ENCODE measurements at regions not wholly inside any gene's neighbourhood (a gene's known extent, or its start where the extent isn't known, plus 50 kb on each side); places are given as distances from the start of the nearest gene placed in this dataset.

DNA sequence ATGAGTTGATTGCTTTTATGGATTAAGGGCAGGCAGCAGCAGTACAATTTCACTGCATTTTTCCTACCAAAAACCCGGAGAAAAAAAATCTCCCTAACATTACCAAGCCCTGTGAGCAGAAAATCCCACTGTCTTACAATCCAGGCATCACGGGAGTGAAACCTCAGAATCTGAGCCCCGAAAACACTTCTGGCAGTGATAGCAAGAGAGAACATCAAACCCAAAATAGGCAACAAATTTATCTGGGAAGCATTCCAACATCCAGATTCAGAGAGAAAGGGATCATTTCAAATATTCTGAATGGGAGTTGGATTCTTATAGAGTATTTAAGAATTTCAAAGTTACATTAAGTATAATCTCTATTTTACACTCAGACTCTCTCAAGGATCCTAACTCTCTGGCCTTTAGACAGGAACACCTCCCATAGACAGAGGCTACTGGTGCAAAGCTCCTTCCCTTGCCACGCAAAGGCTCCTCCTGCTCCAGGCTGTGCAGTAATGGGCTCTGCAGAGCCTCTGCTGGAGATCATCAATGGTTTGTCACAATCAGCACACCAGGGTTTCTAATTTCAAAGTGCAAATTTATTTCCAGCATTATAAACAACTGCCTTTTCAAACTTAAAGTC, 256.9 kb downstream of the PARM1 start:
- TF ChIP-seq, protein P1, sequence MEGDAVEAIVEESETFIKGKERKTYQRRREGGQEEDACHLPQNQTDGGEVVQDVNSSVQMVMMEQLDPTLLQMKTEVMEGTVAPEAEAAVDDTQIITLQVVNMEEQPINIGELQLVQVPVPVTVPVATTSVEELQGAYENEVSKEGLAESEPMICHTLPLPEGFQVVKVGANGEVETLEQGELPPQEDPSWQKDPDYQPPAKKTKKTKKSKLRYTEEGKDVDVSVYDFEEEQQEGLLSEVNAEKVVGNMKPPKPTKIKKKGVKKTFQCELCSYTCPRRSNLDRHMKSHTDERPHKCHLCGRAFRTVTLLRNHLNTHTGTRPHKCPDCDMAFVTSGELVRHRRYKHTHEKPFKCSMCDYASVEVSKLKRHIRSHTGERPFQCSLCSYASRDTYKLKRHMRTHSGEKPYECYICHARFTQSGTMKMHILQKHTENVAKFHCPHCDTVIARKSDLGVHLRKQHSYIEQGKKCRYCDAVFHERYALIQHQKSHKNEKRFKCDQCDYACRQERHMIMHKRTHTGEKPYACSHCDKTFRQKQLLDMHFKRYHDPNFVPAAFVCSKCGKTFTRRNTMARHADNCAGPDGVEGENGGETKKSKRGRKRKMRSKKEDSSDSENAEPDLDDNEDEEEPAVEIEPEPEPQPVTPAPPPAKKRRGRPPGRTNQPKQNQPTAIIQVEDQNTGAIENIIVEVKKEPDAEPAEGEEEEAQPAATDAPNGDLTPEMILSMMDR (IDR thresholded peaks at IDR 0.05; ENCODE audit: extremely low read depth, missing control alignments), result no peak
- DNase-seq (ENCODE audit: low spot score), result no peak

DNA sequence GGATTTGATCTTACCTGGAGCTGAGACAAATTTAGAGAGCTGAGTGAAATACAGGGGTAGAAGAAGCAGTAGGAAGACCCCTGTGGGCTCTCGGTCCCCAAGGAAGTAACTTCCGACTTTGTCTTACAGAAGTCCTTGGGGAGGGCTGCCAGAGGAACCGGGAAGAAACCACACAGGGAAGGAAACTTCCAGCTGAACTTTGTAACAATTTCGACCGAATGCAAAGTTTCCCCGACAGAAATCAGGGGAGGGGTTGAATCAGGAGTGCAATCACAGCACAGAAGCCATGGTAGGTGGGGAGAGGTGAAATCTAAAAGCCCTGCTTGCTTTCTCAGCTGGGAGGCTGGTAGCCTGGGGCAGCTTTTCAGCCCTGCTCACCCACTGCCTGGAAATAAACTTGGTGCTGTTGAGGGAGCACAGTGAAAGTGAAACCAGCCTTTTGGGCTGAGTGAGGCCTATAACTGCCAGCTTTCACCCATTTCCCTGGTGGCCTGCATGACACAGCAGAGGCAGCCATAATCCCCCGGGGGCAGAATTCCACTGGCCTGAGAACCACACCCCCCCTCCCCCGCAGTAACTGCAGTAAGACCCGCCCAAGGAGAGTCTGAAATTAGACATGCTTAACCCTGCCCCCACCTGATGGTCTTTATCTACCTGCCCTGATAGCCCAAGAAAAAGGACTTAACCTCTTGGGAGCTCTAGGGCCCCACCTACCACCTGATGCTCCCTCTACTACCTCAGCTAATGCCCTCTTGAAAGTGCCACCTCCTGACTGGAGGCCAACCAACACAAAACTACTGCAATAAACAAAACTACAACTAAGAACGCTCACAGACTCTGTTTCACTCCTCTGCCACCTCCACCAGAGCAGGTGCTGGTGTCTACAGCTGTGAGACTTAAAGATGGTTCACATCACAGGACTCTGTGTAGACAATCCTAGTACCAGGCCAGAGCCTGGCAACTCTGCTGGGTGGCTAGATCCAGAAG, 248.2 kb downstream of the PARM1 start:
- DNase-seq (ENCODE audit: low spot score), result peak; percentile 17
- TF ChIP-seq, protein P1 (IDR thresholded peaks at IDR 0.05; ENCODE audit: extremely low read depth, missing control alignments), result no peak

DNA sequence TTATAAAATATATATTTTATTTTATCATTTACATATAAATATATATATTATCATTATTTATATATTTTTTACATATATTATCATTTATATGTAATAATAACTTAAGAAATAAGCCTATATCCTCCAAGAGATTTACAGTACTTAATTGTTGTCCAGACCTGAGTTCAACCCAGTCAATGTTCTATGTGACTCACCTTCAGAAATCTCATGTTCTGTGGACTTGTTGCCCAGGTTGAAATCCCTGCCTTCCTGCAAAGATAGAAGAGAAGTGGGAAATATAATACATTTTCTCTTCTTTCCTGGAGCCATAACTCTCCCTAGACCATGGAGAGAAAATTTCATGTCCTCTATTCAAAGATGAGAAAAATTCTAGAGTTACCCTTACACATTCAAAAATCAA, 247.3 kb downstream of the PARM1 start:
- TF ChIP-seq, protein P1 (IDR thresholded peaks at IDR 0.05; ENCODE audit: extremely low read depth, missing control alignments), result no peak
- DNase-seq (ENCODE audit: low spot score), result no peak

DNA sequence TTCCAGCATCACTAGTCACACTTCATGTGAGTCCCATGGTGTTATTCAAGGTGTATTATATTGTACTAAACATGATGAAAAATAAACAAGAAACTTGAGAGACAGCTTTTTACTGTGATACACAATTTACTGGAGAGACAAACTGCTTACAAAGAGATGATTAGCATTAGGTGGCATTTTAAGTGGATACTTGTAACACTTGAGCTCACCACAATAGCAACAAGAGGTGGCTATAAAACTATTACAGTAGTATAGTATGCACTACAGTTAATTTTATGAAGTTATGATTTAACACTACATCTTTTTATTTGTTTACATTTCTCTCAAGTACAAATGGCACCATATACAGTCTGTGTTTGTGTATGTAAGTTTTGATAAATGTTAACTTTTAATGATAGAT, 246.6 kb downstream of the PARM1 start:
- DNase-seq (ENCODE audit: low spot score), result no peak
- TF ChIP-seq, protein P1 (IDR thresholded peaks at IDR 0.05; ENCODE audit: extremely low read depth, missing control alignments), result no peak

DNA sequence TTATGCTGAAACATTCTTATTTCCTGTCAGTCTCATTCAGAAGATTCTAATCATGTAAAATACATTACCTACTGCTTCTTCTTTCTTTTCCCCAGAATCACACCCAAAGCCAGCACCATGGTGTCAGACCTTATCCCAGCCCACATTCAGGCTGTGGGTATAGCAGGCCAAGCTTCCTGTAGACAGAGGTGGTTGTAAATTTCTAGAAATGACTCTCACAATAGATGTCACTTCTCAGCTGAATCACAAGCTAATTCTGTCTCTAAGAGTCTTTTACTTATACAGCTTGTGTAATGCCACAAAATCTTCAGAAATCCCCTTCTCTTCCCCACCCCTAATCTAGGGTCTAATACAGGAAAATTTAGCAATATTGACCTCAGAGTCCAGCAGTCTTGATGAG, 239.6 kb downstream of the PARM1 start:
- TF ChIP-seq, protein P1 (IDR thresholded peaks at IDR 0.05; ENCODE audit: extremely low read depth, missing control alignments), result no peak
- peak; percentile 25 for DNase-seq (ENCODE audit: low spot score)

DNA sequence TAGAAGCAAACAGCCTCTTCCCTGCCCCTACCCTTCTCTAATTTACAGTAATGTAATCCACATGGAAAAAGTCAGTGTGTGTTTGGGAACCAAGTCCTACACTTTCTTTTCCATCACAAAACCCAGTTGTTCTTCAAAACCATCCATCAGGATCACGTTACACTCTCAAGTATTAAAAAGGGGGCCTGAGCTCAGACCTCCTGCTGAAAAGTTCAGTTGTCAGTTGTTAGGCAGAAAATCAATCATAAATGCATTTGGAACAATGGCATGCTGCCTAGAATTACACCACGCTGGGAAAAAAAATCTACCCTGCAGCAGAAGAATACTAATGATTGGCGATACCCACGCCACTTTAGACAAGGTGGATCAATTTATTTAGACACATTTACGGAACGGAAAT, 236.5 kb downstream of the PARM1 start:
- TF ChIP-seq, protein P1 (IDR thresholded peaks at IDR 0.05; ENCODE audit: extremely low read depth, missing control alignments), result no peak
- no peak for DNase-seq (ENCODE audit: low spot score)

DNA sequence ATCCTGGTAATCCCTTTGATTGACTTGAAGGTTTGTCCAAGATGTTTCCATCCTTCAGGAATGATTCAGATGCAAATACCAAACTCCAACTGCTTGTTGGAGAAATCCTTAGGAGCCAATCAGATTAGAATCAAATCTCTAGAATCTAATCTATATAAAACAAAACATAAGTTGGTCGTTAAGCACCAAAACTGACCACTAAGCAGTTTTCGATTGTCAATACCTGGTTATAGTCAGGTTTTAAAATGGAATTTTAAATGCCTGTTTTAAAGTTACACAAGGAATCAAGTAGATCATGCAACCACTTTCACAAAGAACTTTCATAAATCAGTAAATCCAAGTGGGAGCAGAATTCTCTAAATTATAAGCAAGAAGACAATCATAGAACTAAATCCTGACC, 236.1 kb downstream of the PARM1 start:
- DNase-seq (ENCODE audit: low spot score), result no peak
- TF ChIP-seq, protein P1 (IDR thresholded peaks at IDR 0.05; ENCODE audit: extremely low read depth, missing control alignments), result no peak

Data from GM20000 (cell line).